PC-3 (cell line): ENCODE measurements at regions not wholly inside any gene's neighbourhood (a gene's known extent, or its start where the extent isn't known, plus 50 kb on each side); places are given as distances from the start of the nearest gene placed in this dataset.
A peak's percentile ranks its signal among the peaks of the same experiment; 100 is the strongest.

Experiments
- ATAC-seq: fragments of 200-7000 bp; cut with Tn5 transposase; 2 replicates; pipeline ENCODE4 v1.9.1; 2020; ENCODE audit warnings: mild to moderate bottlenecking, moderate library complexity
- BruUV-seq: library from RNA; stranded (reverse); fragments of 400-500 nt; replicated peaks from 2 replicates; lab custom pipeline; 2021; lab: Mats Ljungman, UMichigan
- CTCF ChIA-PET: fragments of 300-600 bp; sonication (Branson Sonifier 250); formaldehyde crosslinking; loops from one replicate; lab custom pipeline; 2022; ENCODE audit warnings: antibody characterized with exemption; lab: Charles Lee
- POLR2A ChIA-PET: fragments of 300-600 bp; sonication (Branson Sonifier 250); formaldehyde crosslinking; loops from one replicate; lab custom pipeline; 2022; ENCODE audit warnings: antibody characterized with exemption; ENCODE audit not compliant: unreplicated experiment; lab: Charles Lee
- DNase-seq: peaks from one replicate; pipeline ENCODE4 v3.0.0-alpha.2; 2015
- H2AFZ ChIP-seq: fragments of 300-600 bp; sonication (generic); 2 replicates; pipeline ENCODE4 v1.6.0; 2016; ENCODE audit warnings: antibody characterized with exemption, low read length
- H3F3A ChIP-seq: fragments of 300-600 bp; sonication (generic); one replicate; pipeline ENCODE4 v1.6.0; 2017; ENCODE audit warnings: antibody characterized with exemption, low read length, control low read depth, mild to moderate bottlenecking; ENCODE audit not compliant: unreplicated experiment
- H3K27ac ChIP-seq: fragments of 300-600 bp; sonication (generic); 2 replicates; pipeline ENCODE4 v1.5.1; 2016; ENCODE audit warnings: mild to moderate bottlenecking, low read length
- H3K27me3 ChIP-seq: fragments of 300-600 bp; sonication (generic); 2 replicates; pipeline ENCODE4 v1.6.1; 2016; ENCODE audit warnings: low read length, mixed read lengths
- H3K36me3 ChIP-seq: fragments of 300-600 bp; sonication (generic); 2 replicates; pipeline ENCODE4 v1.6.1; 2016; ENCODE audit warnings: low read depth, mixed run types, low read length, mixed read lengths
- H3K4me1 ChIP-seq: fragments of 300-600 bp; sonication (generic); 2 replicates; pipeline ENCODE4 v1.5.1; 2016; ENCODE audit warnings: low read length; ENCODE audit not compliant: insufficient read depth
- H3K4me2 ChIP-seq: fragments of 300-600 bp; sonication (generic); 2 replicates; pipeline ENCODE4 v1.6.0; 2016; ENCODE audit warnings: low read length
- H3K4me3 ChIP-seq: fragments of 300-600 bp; sonication (generic); 2 replicates; pipeline ENCODE4 v1.5.1; 2016; ENCODE audit warnings: mild to moderate bottlenecking, low read length, mixed read lengths
- H3K79me2 ChIP-seq: fragments of 300-600 bp; sonication (generic); 2 replicates; pipeline ENCODE4 v1.6.1; 2017; ENCODE audit warnings: low read length, mixed read lengths
- H3K9ac ChIP-seq: fragments of 300-600 bp; sonication (generic); 2 replicates; pipeline ENCODE4 v1.6.0; 2016; ENCODE audit warnings: mild to moderate bottlenecking, low read length
- H3K9me2 ChIP-seq: fragments of 300-600 bp; sonication (generic); replicated peaks from 2 replicates; pipeline ENCODE4 v1.6.1; 2016; ENCODE audit warnings: mixed run types, low read length, mixed read lengths
- H3K9me3 ChIP-seq: fragments of 300-600 bp; sonication (generic); 2 replicates; pipeline ENCODE4 v1.6.1; 2016; ENCODE audit warnings: low read length, mixed read lengths
- H4K20me1 ChIP-seq: fragments of 300-600 bp; sonication (generic); 2 replicates; pipeline ENCODE4 v1.6.1; 2016; ENCODE audit warnings: low read length, mixed read lengths
- CTCF ChIP-seq: fragments of 300-600 bp; sonication (generic); conservative IDR thresholded peaks from 2 replicates; pipeline ENCODE4 v1.5.1; 2017; ENCODE audit warnings: antibody characterized with exemption, low read depth, mild to moderate bottlenecking, low read length
- EZH2 ChIP-seq: fragments of 300-600 bp; sonication (generic); IDR thresholded peaks from one replicate; pipeline ENCODE4 v1.6.1; 2017; ENCODE audit warnings: antibody characterized with exemption, mild to moderate bottlenecking, low read length; ENCODE audit not compliant: unreplicated experiment
- EZH2phosphoT487 ChIP-seq: fragments of 300-600 bp; sonication (generic); IDR thresholded peaks from 2 replicates; pipeline ENCODE4 v1.6.1; 2018; ENCODE audit warnings: mild to moderate bottlenecking, antibody characterized with exemption, low read length, borderline replicate concordance
- intact Hi-C: fragments of 100-400 bp; cut with micrococcal nuclease; formaldehyde crosslinking; loops from 2 replicates; pipeline ENCODE4 v1.9.0; 2023

- Histone ChIP-seq H3K9me3 (no peaks in the 10 kb centered on the region), H3F3A (no peaks in the 10 kb centered on the region), H3K4me2 (no peak overlapping the region), H2AFZ (no peak overlapping the region), H3K4me3 (no peak overlapping the region), H3K27ac (no peak overlapping the region), H3K79me2 (no peaks in the 10 kb centered on the region), H3K4me1 (no peaks in the 10 kb centered on the region), H4K20me1 (no peaks in the 10 kb centered on the region), H3K9me2 (no peaks in the 10 kb centered on the region), H3K9ac (no peak overlapping the region), H3K36me3 (no peaks in the 10 kb centered on the region), H3K27me3 (no peaks in the 10 kb centered on the region)
- ChIA-PET CTCF (no interaction called here), POLR2A (no interaction called here)
- ATAC-seq (no peak), DNase-seq (no peak)
- BruUV-seq, result no TSS peak
- TF ChIP-seq EZH2 (no peak), EZH2phosphoT487 (no peak), CTCF (no peak)
- intact Hi-C loops, result no loop called here
These were observed 156.0 kb upstream of the SOX6 start for GRCh38 chr11:16512198-16512898.

GRCh38 chr11:16511116-16512114 is 155.1 kb upstream of the SOX6 start:
- no peak for ATAC-seq
- POLR2A ChIA-PET, result no interaction called here

More at GRCh38 chr11:16511116-16512114, 155.1 kb upstream of the SOX6 start:
- CTCF ChIA-PET, result no interaction called here
- no peak overlapping the region for H3K4me3 ChIP-seq
- no peak overlapping the region for H3K9ac ChIP-seq
- H3K27ac ChIP-seq, result no peak overlapping the region
- H3K4me2 ChIP-seq, result no peak overlapping the region
- BruUV-seq, result no TSS peak
- H3K79me2 ChIP-seq, result no peaks in the 10 kb centered on the region
- no peaks in the 10 kb centered on the region for H3K27me3 ChIP-seq
- DNase-seq, result peak; percentile 12
- no peak overlapping the region for H2AFZ ChIP-seq
- no peaks in the 10 kb centered on the region for H3K36me3 ChIP-seq
- H3K9me2 ChIP-seq, result no peaks in the 10 kb centered on the region
- intact Hi-C loops, result no loop called here
- no peaks in the 10 kb centered on the region for H4K20me1 ChIP-seq
- no peaks in the 10 kb centered on the region for H3K9me3 ChIP-seq
- H3F3A ChIP-seq, result no peaks in the 10 kb centered on the region
- no peaks in the 10 kb centered on the region for H3K4me1 ChIP-seq
- TF ChIP-seq CTCF (no peak), EZH2phosphoT487 (no peak), EZH2 (no peak)
